Loucy (cell line): ENCODE measurements at regions not wholly inside any gene's neighbourhood (a gene's known extent, or its start where the extent isn't known, plus 50 kb on each side); places are given as distances from the start of the nearest gene placed in this dataset.

Source experiments
- H2AFZ ChIP-seq: fragments of 200-600 bp; sonication (generic); 2 replicates; pipeline ENCODE4 v1.6.0; 2016; ENCODE audit warnings: antibody characterized with exemption, mild to moderate bottlenecking, low read length, moderate library complexity
- H3F3A ChIP-seq: fragments of 200-600 bp; 2 replicates; pipeline ENCODE4 v1.6.0; 2016; ENCODE audit warnings: antibody characterized with exemption, low read depth, mild to moderate bottlenecking
- H3K27me3 ChIP-seq: fragments of 200-600 bp; sonication (generic); 2 replicates; pipeline ENCODE4 v1.6.1; 2014; ENCODE audit warnings: low read length, mild to moderate bottlenecking; ENCODE audit not compliant: insufficient read depth, poor library complexity, severe bottlenecking
- H3K36me3 ChIP-seq: fragments of 200-600 bp; sonication (generic); 2 replicates; pipeline ENCODE4 v1.6.1; 2016; ENCODE audit warnings: low read length; ENCODE audit not compliant: insufficient read depth
- H3K4me1 ChIP-seq: fragments of 200-600 bp; sonication (generic); 2 replicates; pipeline ENCODE4 v1.5.1; 2014; ENCODE audit warnings: low read length, mild to moderate bottlenecking; ENCODE audit not compliant: insufficient read depth, poor library complexity, severe bottlenecking
- H3K4me2 ChIP-seq: fragments of 200-600 bp; sonication (generic); 2 replicates; pipeline ENCODE4 v1.6.0; 2014; ENCODE audit warnings: antibody characterized with exemption, low read length, low read depth, mild to moderate bottlenecking; ENCODE audit not compliant: poor library complexity, severe bottlenecking
- H3K4me3 ChIP-seq: fragments of 200-600 bp; sonication (generic); 2 replicates; pipeline ENCODE4 v1.5.1; 2014; ENCODE audit warnings: low read length, mild to moderate bottlenecking, mixed read lengths; ENCODE audit not compliant: poor library complexity, severe bottlenecking
- H3K79me2 ChIP-seq: fragments of 200-600 bp; sonication (generic); 2 replicates; pipeline ENCODE4 v1.6.1; 2014; ENCODE audit warnings: low read length; ENCODE audit not compliant: insufficient read depth
- H3K9ac ChIP-seq: fragments of 200-600 bp; sonication (generic); 2 replicates; pipeline ENCODE4 v1.6.0; 2014; ENCODE audit warnings: mild to moderate bottlenecking, low read depth, low read length, moderate library complexity; ENCODE audit not compliant: poor library complexity, severe bottlenecking
- H3K9me2 ChIP-seq: fragments of 200-600 bp; sonication (generic); replicated peaks from 2 replicates; pipeline ENCODE4 v1.6.1; 2016; ENCODE audit warnings: low read depth, low read length, mixed read lengths
- H3K9me3 ChIP-seq: fragments of 200-600 bp; sonication (generic); 2 replicates; pipeline ENCODE4 v1.6.1; 2014; ENCODE audit warnings: mild to moderate bottlenecking, antibody characterized with exemption, low read length, low read depth; ENCODE audit not compliant: insufficient read depth
- H4K20me1 ChIP-seq: fragments of 200-600 bp; sonication (generic); 2 replicates; pipeline ENCODE4 v1.6.0; 2014; ENCODE audit warnings: antibody characterized with exemption, low read length, mild to moderate bottlenecking; ENCODE audit not compliant: insufficient read depth, poor library complexity, severe bottlenecking
- EZH2phosphoT487 ChIP-seq: fragments of 200-600 bp; IDR thresholded peaks from 2 replicates; pipeline ENCODE4 v1.6.1; 2018; ENCODE audit warnings: antibody characterized with exemption, mild to moderate bottlenecking, moderate library complexity, borderline replicate concordance
- TF ChIP-seq, protein P1 (sequence below): fragments of 200-600 bp; sonication (generic); conservative IDR thresholded peaks from 2 replicates; pipeline ENCODE4 v1.5.1; 2014; ENCODE audit warnings: mild to moderate bottlenecking, antibody characterized with exemption, low read length

DNA sequence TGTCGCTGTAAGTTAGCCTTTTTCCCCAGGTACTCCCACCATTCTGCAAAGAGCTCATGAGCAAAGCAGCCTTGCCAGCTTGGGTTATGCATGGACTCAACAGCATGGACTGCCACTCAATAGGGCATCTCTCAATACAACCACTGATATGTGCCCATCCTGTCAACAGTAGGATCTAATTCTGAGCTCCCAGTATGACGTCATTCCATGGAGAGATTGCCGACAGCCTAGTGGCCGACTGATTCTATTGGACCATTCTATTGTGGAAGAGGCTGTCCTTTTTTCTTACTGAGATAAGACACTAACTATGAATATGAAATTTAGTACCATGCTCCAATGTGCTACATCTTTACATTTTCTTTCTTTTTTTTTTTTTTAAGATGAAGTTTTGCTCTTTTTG is 2389.0 kb upstream of the AGA start:
- Histone ChIP-seq H3F3A (no peaks in the 10 kb centered on the region), H3K36me3 (no peaks in the 10 kb centered on the region), H3K4me2 (no peak overlapping the region), H3K4me3 (no peak overlapping the region), H3K9me2 (no peaks in the 10 kb centered on the region), H3K9me3 (no peaks in the 10 kb centered on the region; the same call in 1 of the 2 replicates), H3K79me2 (no peaks in the 10 kb centered on the region), H4K20me1 (no peaks in the 10 kb centered on the region), H2AFZ (no peak overlapping the region), H3K4me1 (no peaks in the 10 kb centered on the region), H3K9ac (no peak overlapping the region), H3K27me3 (no peaks in the 10 kb centered on the region)
- TF ChIP-seq, protein P1, sequence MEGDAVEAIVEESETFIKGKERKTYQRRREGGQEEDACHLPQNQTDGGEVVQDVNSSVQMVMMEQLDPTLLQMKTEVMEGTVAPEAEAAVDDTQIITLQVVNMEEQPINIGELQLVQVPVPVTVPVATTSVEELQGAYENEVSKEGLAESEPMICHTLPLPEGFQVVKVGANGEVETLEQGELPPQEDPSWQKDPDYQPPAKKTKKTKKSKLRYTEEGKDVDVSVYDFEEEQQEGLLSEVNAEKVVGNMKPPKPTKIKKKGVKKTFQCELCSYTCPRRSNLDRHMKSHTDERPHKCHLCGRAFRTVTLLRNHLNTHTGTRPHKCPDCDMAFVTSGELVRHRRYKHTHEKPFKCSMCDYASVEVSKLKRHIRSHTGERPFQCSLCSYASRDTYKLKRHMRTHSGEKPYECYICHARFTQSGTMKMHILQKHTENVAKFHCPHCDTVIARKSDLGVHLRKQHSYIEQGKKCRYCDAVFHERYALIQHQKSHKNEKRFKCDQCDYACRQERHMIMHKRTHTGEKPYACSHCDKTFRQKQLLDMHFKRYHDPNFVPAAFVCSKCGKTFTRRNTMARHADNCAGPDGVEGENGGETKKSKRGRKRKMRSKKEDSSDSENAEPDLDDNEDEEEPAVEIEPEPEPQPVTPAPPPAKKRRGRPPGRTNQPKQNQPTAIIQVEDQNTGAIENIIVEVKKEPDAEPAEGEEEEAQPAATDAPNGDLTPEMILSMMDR: no peak
- TF ChIP-seq EZH2phosphoT487: no peak

DNA sequence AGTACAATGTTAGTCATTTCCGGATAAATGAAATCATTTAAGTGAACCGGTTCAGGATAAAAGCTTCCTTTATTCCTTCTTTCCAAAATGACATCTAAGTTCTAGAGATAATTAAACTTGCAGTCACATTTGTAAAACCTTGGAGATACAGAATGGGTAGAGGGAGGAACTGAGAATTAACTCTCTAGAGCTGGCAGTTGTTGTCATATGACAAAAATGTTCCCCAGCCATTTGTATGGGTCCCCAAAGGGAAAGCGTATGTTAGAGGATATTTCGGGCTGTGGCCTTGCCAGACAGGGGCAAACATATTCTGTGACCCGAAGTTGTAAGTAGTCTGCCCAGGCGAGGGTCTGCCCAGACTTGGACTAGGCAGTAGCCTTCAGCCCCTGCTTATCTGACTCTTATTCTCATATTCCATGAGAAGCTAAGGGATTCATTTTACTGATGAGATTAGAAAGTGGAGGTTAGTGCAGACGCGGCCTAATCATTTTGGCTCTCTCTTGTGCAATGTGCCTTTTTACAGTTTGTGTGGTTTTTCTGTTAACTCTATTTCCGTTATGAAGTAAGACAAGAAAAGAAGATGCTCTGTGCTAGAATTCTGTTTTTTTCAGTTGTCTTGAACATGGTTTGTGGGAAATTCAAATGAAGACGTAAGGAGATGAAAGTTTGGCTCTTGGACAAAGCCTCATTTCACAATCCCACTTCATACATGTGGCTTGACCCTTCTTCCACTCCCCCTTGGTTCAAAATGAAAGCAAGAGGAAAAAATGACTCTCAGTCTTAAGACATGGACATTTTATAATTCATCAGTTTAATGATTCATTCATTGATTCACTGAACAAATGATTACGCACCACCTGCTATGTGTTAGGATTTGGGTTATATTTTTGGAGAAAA is 2394.2 kb upstream of the AGA start:
- TF ChIP-seq, protein P1: no peak
- H3K79me2 ChIP-seq: no peaks in the 10 kb centered on the region
- H3K27me3 ChIP-seq: no peaks in the 10 kb centered on the region
- no peak overlapping the region for H2AFZ ChIP-seq
- H3K9me3 ChIP-seq: no peaks in the 10 kb centered on the region
- H3K36me3 ChIP-seq: no peaks in the 10 kb centered on the region
- no peak overlapping the region for H3K4me3 ChIP-seq
- H4K20me1 ChIP-seq: no peaks in the 10 kb centered on the region
- H3F3A ChIP-seq: no peaks in the 10 kb centered on the region
- H3K9me2 ChIP-seq: no peaks in the 10 kb centered on the region
- H3K9ac ChIP-seq: no peak overlapping the region
- no peaks in the 10 kb centered on the region for H3K4me1 ChIP-seq
- no peak overlapping the region for H3K4me2 ChIP-seq

DNA sequence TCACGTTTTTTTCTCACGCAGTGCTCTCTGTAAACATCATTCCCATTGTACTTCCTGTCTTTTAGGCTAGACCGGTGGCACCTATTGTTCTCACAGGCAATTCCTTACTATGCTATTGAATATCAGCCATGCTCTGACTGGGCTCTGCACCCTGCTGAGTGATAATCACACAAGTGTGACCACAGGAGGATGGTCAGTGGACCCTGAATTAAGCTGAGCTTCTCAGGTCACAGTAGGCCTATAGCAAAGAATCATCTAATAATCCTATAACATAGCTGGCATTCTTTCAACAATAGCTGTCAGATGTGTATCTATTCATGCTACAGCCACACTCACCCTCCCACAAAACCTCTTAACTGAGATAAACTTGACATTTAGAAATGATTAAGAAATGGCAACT is 2399.8 kb upstream of the TENM3 start:
- no peaks in the 10 kb centered on the region for H3K4me1 ChIP-seq
- no peaks in the 10 kb centered on the region for H3F3A ChIP-seq
- no peak overlapping the region for H3K4me2 ChIP-seq
- no peaks in the 10 kb centered on the region for H4K20me1 ChIP-seq
- H3K9ac ChIP-seq: no peak overlapping the region
- H3K36me3 ChIP-seq: no peaks in the 10 kb centered on the region
- H3K9me3 ChIP-seq: no peaks in the 10 kb centered on the region
- no peak overlapping the region for H3K4me3 ChIP-seq
- H3K27me3 ChIP-seq: no peaks in the 10 kb centered on the region
- TF ChIP-seq, protein P1: no peak
- TF ChIP-seq EZH2phosphoT487: no peak
- H2AFZ ChIP-seq: no peak overlapping the region
- no peaks in the 10 kb centered on the region for H3K9me2 ChIP-seq
- no peaks in the 10 kb centered on the region for H3K79me2 ChIP-seq
